Endothelial cell of umbilical vein (primary cell): ENCODE measurements at regions not wholly inside any gene's neighbourhood (a gene's known extent, or its start where the extent isn't known, plus 50 kb on each side); places are given as distances from the start of the nearest gene placed in this dataset.

Source experiments
- EZH2 ChIP-seq: IDR thresholded peaks from 2 replicates; pipeline ENCODE4 v1.6.1; 2012; ENCODE audit warnings: borderline replicate concordance, low read depth, mild to moderate bottlenecking, moderate library complexity, low read length, inconsistent platforms; ENCODE audit not compliant: severe bottlenecking
- FOS ChIP-seq: IDR thresholded peaks from 2 replicates; pipeline ENCODE4 v1.6.1; 2011; ENCODE audit warnings: mild to moderate bottlenecking, low read length, moderate library complexity, borderline replicate concordance; ENCODE audit not compliant: insufficient read depth
- GATA2 ChIP-seq: IDR thresholded peaks from 2 replicates; pipeline ENCODE4 v1.7.0; 2011; ENCODE audit warnings: low read depth, mild to moderate bottlenecking, moderate library complexity, mixed read lengths, low read length; ENCODE audit not compliant: insufficient read length, insufficient read depth
- JUN ChIP-seq: IDR thresholded peaks from 2 replicates; pipeline ENCODE4 v1.6.1; 2011; ENCODE audit warnings: borderline replicate concordance, low read depth; ENCODE audit not compliant: insufficient read length, insufficient read depth
- POLR2A ChIP-seq: IDR thresholded peaks from 2 replicates; pipeline ENCODE4 v1.6.1; 2012; ENCODE audit warnings: low read depth, mild to moderate bottlenecking, control low read depth, low read length
- POLR2AphosphoS5 ChIP-seq: IDR thresholded peaks from 2 replicates; pipeline ENCODE4 v1.6.1; 2012; ENCODE audit warnings: low read depth, mild to moderate bottlenecking, control low read depth, low read length, moderate library complexity; ENCODE audit not compliant: insufficient read depth
- TF ChIP-seq, protein P1 (sequence below), 2 donors: IDR thresholded peaks; 1 replicate in 1 of 2; 2 replicates in 1 of 2; pipeline ENCODE4 v1.5.1; 2011; ENCODE audit warnings: low read length in 2 of 2, mild to moderate bottlenecking in 2 of 2, moderate library complexity in 2 of 2, control low read depth in 1 of 2, inconsistent platforms in 1 of 2, low read depth in 1 of 2; ENCODE audit not compliant: insufficient read depth in 1 of 2; ENCODE audit errors: extremely low read depth in 1 of 2
- TF ChIP-seq, protein P2 (sequence below): IDR thresholded peaks from 2 replicates; pipeline ENCODE4 v1.6.1; 2011; ENCODE audit not compliant: insufficient read depth, insufficient read length

DNA sequence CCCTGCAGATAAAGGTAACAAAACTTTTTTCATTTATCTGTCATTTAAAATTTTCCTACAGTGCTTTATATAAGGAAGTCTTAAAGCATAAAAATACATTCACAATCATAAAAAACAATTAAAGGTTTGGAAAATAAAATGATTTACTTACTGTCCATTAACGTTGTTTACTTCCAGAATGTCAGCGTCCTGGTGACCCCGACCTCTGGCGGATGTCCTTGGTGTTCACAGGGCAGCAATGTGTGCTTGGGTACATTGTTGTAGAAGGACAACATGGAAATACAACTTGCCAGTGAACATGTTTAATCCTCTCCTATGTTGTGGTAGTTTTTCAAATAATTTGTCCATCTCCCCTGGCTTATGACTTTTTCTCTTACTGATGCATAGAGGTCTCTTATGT, 168.8 kb upstream of the NDN start:
- TF ChIP-seq, protein P1, sequence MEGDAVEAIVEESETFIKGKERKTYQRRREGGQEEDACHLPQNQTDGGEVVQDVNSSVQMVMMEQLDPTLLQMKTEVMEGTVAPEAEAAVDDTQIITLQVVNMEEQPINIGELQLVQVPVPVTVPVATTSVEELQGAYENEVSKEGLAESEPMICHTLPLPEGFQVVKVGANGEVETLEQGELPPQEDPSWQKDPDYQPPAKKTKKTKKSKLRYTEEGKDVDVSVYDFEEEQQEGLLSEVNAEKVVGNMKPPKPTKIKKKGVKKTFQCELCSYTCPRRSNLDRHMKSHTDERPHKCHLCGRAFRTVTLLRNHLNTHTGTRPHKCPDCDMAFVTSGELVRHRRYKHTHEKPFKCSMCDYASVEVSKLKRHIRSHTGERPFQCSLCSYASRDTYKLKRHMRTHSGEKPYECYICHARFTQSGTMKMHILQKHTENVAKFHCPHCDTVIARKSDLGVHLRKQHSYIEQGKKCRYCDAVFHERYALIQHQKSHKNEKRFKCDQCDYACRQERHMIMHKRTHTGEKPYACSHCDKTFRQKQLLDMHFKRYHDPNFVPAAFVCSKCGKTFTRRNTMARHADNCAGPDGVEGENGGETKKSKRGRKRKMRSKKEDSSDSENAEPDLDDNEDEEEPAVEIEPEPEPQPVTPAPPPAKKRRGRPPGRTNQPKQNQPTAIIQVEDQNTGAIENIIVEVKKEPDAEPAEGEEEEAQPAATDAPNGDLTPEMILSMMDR (IDR thresholded peaks at IDR 0.05; ENCODE audit: extremely low read depth in 1 of 2, insufficient read depth in 1 of 2, low read depth in 1 of 2, low read length in 2 of 2): no peak
- TF ChIP-seq POLR2A: no peak
- no peak for TF ChIP-seq POLR2AphosphoS5
- TF ChIP-seq, protein P2, sequence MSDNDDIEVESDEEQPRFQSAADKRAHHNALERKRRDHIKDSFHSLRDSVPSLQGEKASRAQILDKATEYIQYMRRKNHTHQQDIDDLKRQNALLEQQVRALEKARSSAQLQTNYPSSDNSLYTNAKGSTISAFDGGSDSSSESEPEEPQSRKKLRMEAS: no peak
- no peak for TF ChIP-seq EZH2
- TF ChIP-seq JUN: no peak
- no peak for TF ChIP-seq GATA2
- TF ChIP-seq FOS: no peak
